Stimulated activated CD8-positive, alpha-beta memory T cell treated with anti-CD3 and anti-CD28 coated beads, Interleukin-4, amount 100 ng/mL, for 48 hours (primary cell): ENCODE measurements at regions not wholly inside any gene's neighbourhood (a gene's known extent, or its start where the extent isn't known, plus 50 kb on each side); places are given as distances from the start of the nearest gene placed in this dataset.

ENCODE experiments used
- DNase-seq: peaks from one replicate; pipeline ENCODE4 v3.0.0-alpha.2; 2020

- no peak for DNase-seq
Measured at GRCh38 chr1:116851846-116852245, 57.9 kb upstream of the PTGFRN start.

DNA sequence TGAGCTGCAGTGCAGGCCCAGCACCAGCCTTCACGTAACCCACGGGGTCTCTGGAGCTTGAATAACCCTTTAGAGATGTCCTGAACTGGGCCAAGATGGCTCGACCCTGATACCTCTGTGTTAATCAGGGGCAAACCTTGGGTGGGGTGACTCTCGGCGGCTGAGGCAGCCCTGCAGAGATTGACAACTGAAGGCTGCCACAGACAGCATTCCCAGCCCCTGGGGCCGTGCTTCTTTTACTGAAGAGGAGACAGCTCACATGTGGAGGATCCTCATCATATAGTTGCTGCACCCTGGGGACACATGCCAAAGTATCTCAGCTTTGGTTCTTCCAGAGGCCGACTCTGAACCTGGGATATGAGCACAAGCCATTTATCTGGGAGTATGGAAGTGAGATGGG, 57.3 kb upstream of the PTGFRN start:
- DNase-seq: no peak

DNA sequence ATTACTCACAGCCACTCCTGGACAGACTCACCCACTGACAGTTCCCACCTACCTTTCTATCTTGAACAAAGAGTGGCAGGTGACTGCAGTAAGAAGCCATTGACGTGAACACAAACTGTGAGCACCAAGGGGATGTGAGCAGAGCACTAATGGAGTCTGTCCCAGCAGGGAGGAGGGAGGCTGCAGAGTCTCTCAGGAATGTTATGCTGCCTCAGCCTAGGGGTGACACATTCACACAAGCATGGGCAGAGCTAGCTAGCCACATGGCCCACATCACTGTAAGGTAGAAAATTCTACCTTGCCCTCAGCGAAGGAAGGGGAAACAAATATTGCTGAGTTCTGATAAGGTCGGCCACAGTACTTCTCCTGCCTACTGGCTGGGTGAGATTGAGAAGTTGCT, 56.8 kb upstream of the PTGFRN start:
- no peak for DNase-seq

GRCh38 chr1:116853680-116854402, 55.9 kb upstream of the PTGFRN start:
- DNase-seq: no peak

GRCh38 chr1:116854403-116854690, 55.4 kb upstream of the PTGFRN start:
- DNase-seq: no peak

GRCh38 chr1:116854716-116855115, 55.0 kb upstream of the PTGFRN start:
- DNase-seq: no peak

GRCh38 chr1:116855191-116855619, 54.5 kb upstream of the PTGFRN start:
- no peak for DNase-seq

- no peak for DNase-seq
Measured at GRCh38 chr1:116855773-116856201, 53.9 kb upstream of the PTGFRN start.

GRCh38 chr1:116856312-116856711, 53.4 kb upstream of the PTGFRN start:
- DNase-seq: no peak

- DNase-seq: no peak
Measured at GRCh38 chr1:116857092-116857491, 52.6 kb upstream of the PTGFRN start.
